GM18505 (cell line): ENCODE measurements at regions not wholly inside any gene's neighbourhood (a gene's known extent, or its start where the extent isn't known, plus 50 kb on each side); places are given as distances from the start of the nearest gene placed in this dataset.

Source experiments
- ATAC-seq: cut with Tn5 transposase; IDR thresholded peaks from one replicate; pipeline ENCODE4 v1.9.1; 2021; ENCODE audit not compliant: unreplicated experiment
- POLR2A ChIP-seq: IDR thresholded peaks from 4 replicates; pipeline ENCODE4 v1.6.1; 2011; ENCODE audit warnings: borderline replicate concordance; ENCODE audit not compliant: insufficient read depth, insufficient read length; ENCODE audit errors: extremely low read depth

DNA sequence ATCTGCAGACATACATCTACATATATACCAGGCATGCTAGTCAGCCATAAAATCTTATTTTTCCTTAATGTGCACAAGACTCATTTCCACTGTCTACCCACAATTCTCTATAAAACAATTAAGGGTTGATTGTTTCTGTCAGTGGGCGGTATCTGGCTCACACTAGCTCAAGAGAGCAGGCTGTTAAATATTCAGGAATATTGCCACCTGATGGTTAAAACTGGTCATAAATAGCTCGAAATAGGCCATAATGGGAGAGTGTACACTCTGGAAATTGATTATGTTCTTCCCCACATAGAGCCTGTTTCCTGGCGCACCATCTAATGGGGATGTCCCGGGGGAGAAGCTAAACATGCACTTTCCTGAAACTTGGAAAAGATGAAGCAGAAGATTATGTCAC, 620.6 kb upstream of the ANKRD30A start:
- TF ChIP-seq POLR2A, result no peak
- no peak for ATAC-seq

GRCh38 chr10:36500266-36500665, 625.1 kb upstream of the ANKRD30A start:
- ATAC-seq, result no peak
- no peak for TF ChIP-seq POLR2A

DNA sequence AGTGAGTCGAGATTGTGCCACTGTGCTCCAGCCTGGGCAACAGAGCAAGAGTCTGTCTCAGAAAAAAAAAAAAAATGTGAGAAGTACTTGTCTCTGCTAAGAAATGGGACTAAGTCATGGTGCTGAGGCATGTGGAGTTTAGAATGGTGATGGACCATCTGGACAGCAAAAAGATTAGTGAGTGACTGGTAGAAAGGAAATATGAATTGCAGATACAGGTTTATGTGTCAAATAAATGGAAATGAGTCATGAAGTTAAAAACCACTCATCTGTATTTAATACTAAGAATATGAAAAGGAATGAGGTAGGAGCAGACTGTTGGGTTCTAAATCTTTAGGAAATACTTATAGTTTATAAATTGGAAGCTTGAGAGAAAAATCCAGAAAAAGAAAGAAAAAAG, 625.7 kb upstream of the ANKRD30A start:
- TF ChIP-seq POLR2A, result no peak
- no peak for ATAC-seq

- no peak for TF ChIP-seq POLR2A
- no peak for ATAC-seq
These were observed 628.6 kb upstream of the ANKRD30A start for GRCh38 chr10:36496758-36497157.

DNA sequence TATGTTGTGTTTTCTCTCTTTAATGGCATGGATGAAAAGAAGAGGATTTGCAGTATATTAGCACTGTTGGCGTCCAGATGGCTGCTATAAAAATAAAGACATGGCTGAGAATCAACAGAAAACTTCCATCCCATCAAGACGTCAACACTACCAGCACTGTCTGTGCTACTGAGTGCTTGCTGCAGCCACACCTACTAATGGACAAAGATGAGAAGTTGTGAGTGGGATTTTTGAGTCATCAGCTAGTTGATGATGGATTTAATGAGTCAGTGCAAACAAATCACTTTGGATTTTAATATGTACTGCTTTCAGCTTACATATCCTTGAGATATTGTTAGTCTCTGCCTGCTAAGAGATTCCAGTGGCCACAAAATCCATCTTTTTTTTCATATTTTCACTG, 631.0 kb upstream of the ANKRD30A start:
- no peak for ATAC-seq

GRCh38 chr10:36493516-36493880, 631.9 kb upstream of the ANKRD30A start:
- no peak for TF ChIP-seq POLR2A

More for the DNA sequence above, 631.0 kb upstream of the ANKRD30A start:
- TF ChIP-seq POLR2A, result no peak

DNA sequence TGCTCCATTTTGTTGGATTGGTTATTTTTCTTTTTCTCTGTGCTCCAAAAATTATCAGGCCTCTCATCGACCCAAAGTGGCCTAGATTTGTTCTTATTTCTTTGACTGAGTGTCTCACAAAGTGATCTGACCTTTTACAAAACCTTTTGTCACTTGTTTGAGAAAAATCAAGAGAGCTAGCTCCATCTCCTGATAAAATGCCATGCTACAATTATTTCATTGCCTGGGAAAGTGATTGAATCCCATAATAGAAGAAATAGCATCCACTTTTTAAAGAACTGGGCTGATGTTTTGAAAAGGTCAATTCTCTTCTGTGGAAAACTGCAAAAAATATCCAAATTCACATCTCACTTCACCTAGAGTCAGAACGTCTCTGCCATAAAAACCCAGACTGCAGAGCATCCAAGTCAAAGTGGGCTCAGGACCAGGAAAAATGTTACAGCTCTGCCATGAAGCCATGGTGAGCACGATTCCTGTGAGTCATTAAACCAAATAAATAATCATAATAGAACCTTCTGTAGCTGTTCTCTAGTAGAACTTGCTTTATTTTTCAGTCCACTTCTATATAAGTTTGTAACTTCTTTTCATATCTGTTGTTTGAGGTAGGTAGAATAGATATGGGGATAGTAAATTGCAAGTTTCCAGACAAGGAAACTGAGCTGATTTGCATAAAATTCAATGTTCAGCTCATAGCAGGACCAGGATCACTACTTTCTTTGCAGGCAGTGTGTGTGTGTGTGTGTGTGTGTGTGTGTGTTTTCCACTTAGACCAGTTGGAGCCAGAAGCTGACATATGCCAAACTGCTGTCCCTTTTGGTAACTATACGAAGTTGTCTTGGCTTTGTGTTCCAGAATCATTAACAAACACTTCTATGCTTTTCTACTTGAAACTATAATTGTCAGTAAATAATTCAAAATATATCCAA, 632.5 kb upstream of the ANKRD30A start:
- no peak for ATAC-seq
- no peak for TF ChIP-seq POLR2A

More at GRCh38 chr10:36493516-36493880, 631.9 kb upstream of the ANKRD30A start:
- no peak for ATAC-seq

DNA sequence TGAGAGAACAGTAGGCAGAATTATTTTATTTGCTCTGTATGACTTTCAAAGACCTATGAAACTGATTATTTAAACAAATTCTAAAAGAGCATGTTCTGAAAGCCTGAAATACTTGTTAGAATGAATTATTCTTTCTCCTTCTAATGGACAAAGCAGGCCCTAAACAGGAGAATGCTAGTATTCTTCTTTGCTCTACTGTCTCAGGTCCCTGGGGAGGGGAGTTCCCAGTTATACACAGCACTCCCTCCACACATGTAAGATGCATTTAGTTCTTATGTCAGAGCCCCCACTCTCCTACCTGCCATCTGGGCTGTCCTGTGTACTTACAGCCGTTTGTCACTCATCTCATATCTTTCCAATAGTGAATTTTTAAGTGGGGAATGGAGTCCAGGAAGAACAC, 633.5 kb upstream of the ANKRD30A start:
- TF ChIP-seq POLR2A, result no peak
- ATAC-seq, result no peak

GRCh38 chr10:36489611-36490228, 635.7 kb upstream of the ANKRD30A start:
- ATAC-seq, result no peak
- no peak for TF ChIP-seq POLR2A

DNA sequence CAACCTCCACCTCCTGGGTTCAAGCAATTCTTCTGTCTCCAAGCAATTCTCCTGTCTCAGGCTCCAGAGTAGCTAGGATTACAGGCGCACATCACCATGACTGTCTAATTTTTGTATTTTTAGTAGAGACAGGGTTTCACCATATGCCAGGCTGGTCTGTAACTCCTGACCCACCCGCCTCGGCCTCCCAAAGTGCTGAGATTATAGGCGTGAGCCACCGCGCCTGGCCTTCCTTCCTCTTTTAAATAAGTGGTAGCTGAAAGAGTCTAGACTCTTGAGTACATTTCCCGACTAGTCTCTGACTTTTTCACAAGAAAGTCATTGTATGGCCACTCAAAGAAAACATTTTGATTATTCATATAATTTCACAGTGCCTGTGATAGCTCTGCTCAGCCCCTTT, 636.2 kb upstream of the ANKRD30A start:
- ATAC-seq, result no peak
- no peak for TF ChIP-seq POLR2A

GRCh38 chr10:36488579-36488978, 636.8 kb upstream of the ANKRD30A start:
- no peak for TF ChIP-seq POLR2A
- ATAC-seq, result no peak

DNA sequence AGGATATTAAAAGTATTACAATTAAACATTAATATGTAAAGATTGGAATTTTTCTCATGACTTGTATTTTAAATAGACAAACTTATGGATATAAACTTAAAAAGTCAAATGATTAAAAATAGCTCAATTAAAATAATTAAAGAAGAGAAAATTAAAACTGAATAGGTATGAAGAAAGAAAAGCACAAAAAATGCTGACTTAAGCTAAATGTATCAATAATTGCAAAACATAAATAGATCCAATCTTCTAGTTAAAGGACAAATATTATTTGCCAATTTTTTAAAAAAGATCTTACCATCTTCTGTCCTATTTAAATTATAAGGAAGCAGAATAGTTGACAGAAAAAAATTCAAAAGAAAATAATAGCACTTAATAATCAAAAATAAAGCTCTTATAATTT, 646.3 kb upstream of the ANKRD30A start:
- no peak for ATAC-seq
- no peak for TF ChIP-seq POLR2A

- ATAC-seq, result no peak
These were observed 649.0 kb upstream of the ANKRD30A start for GRCh38 chr10:36476399-36476798.

GRCh38 chr10:36475746-36476145, 649.7 kb upstream of the ANKRD30A start:
- ATAC-seq, result no peak
- TF ChIP-seq POLR2A, result no peak

More at GRCh38 chr10:36476399-36476798, 649.0 kb upstream of the ANKRD30A start:
- TF ChIP-seq POLR2A, result no peak
